ENCODE measurements at regions not wholly inside any gene's neighbourhood (a gene's known extent, or its start where the extent isn't known, plus 50 kb on each side); places are given as distances from the start of the nearest gene placed in this dataset.

- TF ChIP-seq CTCF (IDR thresholded peaks at IDR 0.05): no peak
- TF ChIP-seq POLR2A (IDR thresholded peaks at IDR 0.05): no peak
These were observed 113.3 kb downstream of the SPRY2 start for GRCh38 chr13:80227645-80228044.

Data from ovary (tissue), 3 donors.